MM.1S (cell line): ENCODE measurements at regions not wholly inside any gene's neighbourhood (a gene's known extent, or its start where the extent isn't known, plus 50 kb on each side); places are given as distances from the start of the nearest gene placed in this dataset.

Source experiments
- CTCF ChIP-seq: fragments of 300-600 bp; sonication (generic); IDR thresholded peaks from 2 replicates; pipeline ENCODE4 v1.5.1; 2016; ENCODE audit warnings: antibody characterized with exemption, low read length, mixed read lengths
- EZH2phosphoT487 ChIP-seq: fragments of 300-600 bp; sonication (generic); IDR thresholded peaks from 2 replicates; pipeline ENCODE4 v1.6.1; 2018; ENCODE audit warnings: antibody characterized with exemption, low read length

GRCh38 chr13:36509369-36509768 lies 77.1 kb downstream of the CCNA1 start:
- TF ChIP-seq EZH2phosphoT487, result no peak
- TF ChIP-seq CTCF, result no peak
